Peyer's patch (tissue), 4 donors: ENCODE measurements at regions not wholly inside any gene's neighbourhood (a gene's known extent, or its start where the extent isn't known, plus 50 kb on each side); places are given as distances from the start of the nearest gene placed in this dataset.
A peak's percentile ranks its signal among the peaks of the same experiment; 100 is the strongest.

Experiments
- DNase-seq, 3 donors: peaks; one replicate each; pipeline ENCODE4 v3.0.0-alpha.2; 2017 to 2019
- H3K27ac ChIP-seq, 4 donors: fragments of 200-600 bp; sonication (generic); one replicate each; pipeline ENCODE4 v1.5.1; 2016 to 2019
- H3K27me3 ChIP-seq, 2 donors: fragments of 200-600 bp; sonication (generic); one replicate each; pipeline ENCODE4 v1.5.1; 2019
- H3K36me3 ChIP-seq, 3 donors: fragments of 200-600 bp; sonication (generic); one replicate each; pipeline ENCODE4 v1.5.1; 2016 to 2019
- H3K4me1 ChIP-seq, 4 donors: fragments of 200-600 bp; sonication (generic); one replicate each; pipeline ENCODE4 v1.5.1; 2016 to 2019
- H3K4me3 ChIP-seq, 4 donors: fragments of 200-600 bp; sonication (generic); 1 replicate in 3 of 4; 2 replicates in 1 of 4; pipeline ENCODE4 v1.5.1; 2016 to 2019; ENCODE audit warnings: mild to moderate bottlenecking in 1 of 4
- H3K9me3 ChIP-seq, 4 donors: fragments of 200-600 bp; sonication (generic); one replicate each; pipeline ENCODE4 v1.5.1; 2016 to 2019; ENCODE audit warnings: mild to moderate bottlenecking in 1 of 4
- POLR2A ChIP-seq, 2 donors: fragments of 450-650 bp; IDR thresholded peaks; one replicate each; pipeline ENCODE4 v1.5.1; 2017; ENCODE audit warnings: antibody characterized with exemption in 2 of 2, mild to moderate bottlenecking in 2 of 2, moderate library complexity in 2 of 2
- TF ChIP-seq, protein P1 (sequence below), 6 experiments: fragments of 450-650 bp in 4 of 6; fragments of 200-600 bp in 2 of 6; sonication (generic) in 1 of 6; IDR thresholded peaks; one replicate each; pipeline ENCODE4 v1.5.1; 2017 to 2019; ENCODE audit warnings: antibody characterized with exemption in 6 of 6, mild to moderate bottlenecking in 3 of 6, moderate library complexity in 1 of 6

DNA sequence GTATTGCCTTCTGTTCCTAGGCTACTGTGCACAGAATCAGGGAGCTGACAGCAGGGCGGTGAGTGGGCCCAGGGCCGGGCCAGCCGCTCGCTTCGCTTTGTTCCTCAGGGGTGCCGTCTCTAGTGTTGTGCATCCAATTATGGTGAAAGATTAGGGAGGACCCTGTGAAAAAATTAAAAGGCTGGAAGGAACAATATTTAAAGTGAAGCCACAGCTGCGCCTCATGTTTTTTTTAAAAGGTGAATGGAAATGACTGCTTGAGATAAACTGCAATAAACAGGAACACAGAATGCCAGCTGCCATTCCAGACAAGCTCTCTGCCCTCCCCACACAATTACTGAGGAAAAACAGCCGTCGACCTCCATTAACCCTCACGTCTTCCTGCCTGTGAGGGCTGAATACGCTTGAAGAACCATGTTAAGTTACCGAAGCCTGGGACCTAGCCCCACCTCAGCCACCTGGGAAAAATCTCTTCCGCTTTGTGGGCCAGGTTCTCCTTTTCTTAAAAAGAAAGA lies 132.0 kb upstream of the IL12A start:
- no peak for DNase-seq
- TF ChIP-seq, protein P1, sequence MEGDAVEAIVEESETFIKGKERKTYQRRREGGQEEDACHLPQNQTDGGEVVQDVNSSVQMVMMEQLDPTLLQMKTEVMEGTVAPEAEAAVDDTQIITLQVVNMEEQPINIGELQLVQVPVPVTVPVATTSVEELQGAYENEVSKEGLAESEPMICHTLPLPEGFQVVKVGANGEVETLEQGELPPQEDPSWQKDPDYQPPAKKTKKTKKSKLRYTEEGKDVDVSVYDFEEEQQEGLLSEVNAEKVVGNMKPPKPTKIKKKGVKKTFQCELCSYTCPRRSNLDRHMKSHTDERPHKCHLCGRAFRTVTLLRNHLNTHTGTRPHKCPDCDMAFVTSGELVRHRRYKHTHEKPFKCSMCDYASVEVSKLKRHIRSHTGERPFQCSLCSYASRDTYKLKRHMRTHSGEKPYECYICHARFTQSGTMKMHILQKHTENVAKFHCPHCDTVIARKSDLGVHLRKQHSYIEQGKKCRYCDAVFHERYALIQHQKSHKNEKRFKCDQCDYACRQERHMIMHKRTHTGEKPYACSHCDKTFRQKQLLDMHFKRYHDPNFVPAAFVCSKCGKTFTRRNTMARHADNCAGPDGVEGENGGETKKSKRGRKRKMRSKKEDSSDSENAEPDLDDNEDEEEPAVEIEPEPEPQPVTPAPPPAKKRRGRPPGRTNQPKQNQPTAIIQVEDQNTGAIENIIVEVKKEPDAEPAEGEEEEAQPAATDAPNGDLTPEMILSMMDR (IDR thresholded peaks at IDR 0.05), result no peak
- TF ChIP-seq POLR2A (IDR thresholded peaks at IDR 0.05), result no peak
- H3K9me3 ChIP-seq, result no peaks in the 10 kb centered on the region
- peaks cover 0 to 16% (median 0%) of the 10 kb centered on the region in 4 donors for H3K4me1 ChIP-seq
- H3K36me3 ChIP-seq, result no peaks in the 10 kb centered on the region
- H3K27ac ChIP-seq, result peak overlapping the region in 1 of 4 donors; percentile 34
- no peaks in the 10 kb centered on the region for H3K27me3 ChIP-seq
- H3K4me3 ChIP-seq, result no peak overlapping the region

DNA sequence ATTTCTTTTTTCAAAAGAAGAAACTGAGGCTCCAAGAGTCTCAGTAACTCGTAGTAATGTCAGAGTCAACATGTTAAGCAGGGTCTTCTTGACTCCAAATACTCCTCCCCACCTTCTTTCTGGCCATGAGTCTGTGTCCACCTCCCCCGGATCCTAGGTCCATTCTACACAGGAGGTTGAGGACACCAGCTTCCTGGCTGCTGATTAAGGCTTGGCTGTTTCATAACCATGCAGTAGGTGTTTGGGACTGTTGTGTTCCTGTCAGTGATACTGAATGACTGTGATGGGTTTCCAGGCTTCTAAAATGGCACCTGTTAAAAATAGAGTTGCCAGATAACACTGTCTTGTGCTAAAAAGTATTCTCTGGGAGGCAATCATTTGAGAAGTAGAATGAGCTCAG lies 130.8 kb upstream of the IL12A start:
- no peaks in the 10 kb centered on the region for H3K36me3 ChIP-seq
- H3K27me3 ChIP-seq, result no peaks in the 10 kb centered on the region
- no peaks in the 10 kb centered on the region for H3K9me3 ChIP-seq
- DNase-seq, result no peak
- peaks cover 0 to 7% (median 0%) of the 10 kb centered on the region in 4 donors for H3K4me1 ChIP-seq
- no peak overlapping the region for H3K4me3 ChIP-seq
- H3K27ac ChIP-seq, result no peak overlapping the region
- no peak for TF ChIP-seq POLR2A (IDR thresholded peaks at IDR 0.05)

DNA sequence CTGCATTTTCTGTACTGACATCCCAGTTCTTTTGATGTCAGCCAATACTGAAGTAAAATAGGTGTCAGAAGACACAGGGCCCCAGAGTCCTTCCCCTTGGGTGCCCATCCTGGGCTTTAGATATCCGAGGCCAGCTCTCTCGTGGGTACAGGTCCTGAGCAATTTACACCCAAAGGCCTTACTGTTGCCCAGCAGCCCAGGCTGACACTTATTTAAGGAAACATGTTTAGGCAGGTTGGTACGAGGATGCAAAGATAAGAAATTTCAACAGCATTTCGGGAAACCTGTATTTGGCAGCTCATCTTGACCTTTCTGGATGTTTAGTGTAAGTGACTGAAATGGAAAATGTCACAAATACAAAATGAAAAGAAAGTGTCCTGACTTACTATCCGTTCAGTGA lies 130.0 kb upstream of the IL12A start:
- no peaks in the 10 kb centered on the region for H3K36me3 ChIP-seq
- H3K27ac ChIP-seq, result no peak overlapping the region
- H3K4me1 ChIP-seq, result peaks cover 0 to 4% (median 0%) of the 10 kb centered on the region in 4 donors
- H3K9me3 ChIP-seq, result no peaks in the 10 kb centered on the region
- no peak for DNase-seq
- no peak overlapping the region for H3K4me3 ChIP-seq
- H3K27me3 ChIP-seq, result no peaks in the 10 kb centered on the region
- TF ChIP-seq POLR2A (IDR thresholded peaks at IDR 0.05), result no peak
- TF ChIP-seq, protein P1 (IDR thresholded peaks at IDR 0.05), result no peak

DNA sequence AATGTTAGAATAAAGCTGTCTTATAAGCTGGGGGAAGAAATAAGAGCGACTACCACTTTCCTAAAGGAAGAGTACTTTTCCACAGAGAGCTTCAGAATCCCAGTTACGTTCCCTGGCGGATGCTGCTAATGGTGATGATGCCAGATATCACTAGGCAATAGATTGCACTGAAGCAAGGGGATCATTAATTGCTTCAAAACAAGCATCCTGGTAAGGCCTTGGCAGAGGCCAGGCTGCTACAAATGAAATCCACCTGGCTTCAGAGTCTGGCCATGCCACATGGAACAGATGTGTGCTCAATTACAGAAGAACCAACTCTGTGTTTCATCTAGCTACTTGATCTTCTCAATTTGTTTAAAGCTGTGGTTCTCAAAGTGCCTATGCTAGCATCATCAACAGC lies 129.2 kb upstream of the IL12A start:
- Histone ChIP-seq H3K4me1 (peaks cover 0 to 4% (median 0%) of the 10 kb centered on the region in 4 donors), H3K27ac (no peak overlapping the region), H3K9me3 (no peaks in the 10 kb centered on the region)

DNA sequence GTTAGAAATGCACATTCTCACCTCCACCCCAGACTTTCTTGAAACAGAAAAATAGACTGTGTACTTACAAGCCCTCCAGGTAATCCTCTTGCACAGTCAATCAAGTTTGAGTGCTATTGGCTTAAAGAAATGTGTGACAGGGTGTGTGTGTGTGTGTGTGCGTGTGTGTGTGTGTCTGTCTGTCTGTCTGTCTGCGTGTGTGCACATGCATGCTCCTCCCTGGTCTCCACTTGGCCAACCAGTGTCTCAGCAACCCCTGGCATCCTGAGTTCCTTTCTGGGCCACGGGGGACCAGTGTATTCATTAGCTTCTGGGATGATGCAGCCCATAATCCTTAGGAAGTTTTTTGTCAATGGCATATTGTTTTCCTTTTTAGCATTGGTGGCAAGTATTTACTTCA lies 128.8 kb upstream of the IL12A start:
- Histone ChIP-seq H3K27me3 (no peaks in the 10 kb centered on the region), H3K4me1 (peaks cover 0 to 4% (median 0%) of the 10 kb centered on the region in 4 donors), H3K4me3 (no peak overlapping the region), H3K27ac (no peak overlapping the region), H3K9me3 (no peaks in the 10 kb centered on the region), H3K36me3 (no peaks in the 10 kb centered on the region)
- no peak for TF ChIP-seq POLR2A (IDR thresholded peaks at IDR 0.05)
- TF ChIP-seq, protein P1 (IDR thresholded peaks at IDR 0.05), result no peak
- no peak for DNase-seq

More for the DNA sequence above, 129.2 kb upstream of the IL12A start:
- no peak overlapping the region for H3K4me3 ChIP-seq
- no peak for DNase-seq
- no peaks in the 10 kb centered on the region for H3K36me3 ChIP-seq
- H3K27me3 ChIP-seq, result no peaks in the 10 kb centered on the region
- TF ChIP-seq, protein P1 (IDR thresholded peaks at IDR 0.05), result no peak
- TF ChIP-seq POLR2A (IDR thresholded peaks at IDR 0.05), result no peak

DNA sequence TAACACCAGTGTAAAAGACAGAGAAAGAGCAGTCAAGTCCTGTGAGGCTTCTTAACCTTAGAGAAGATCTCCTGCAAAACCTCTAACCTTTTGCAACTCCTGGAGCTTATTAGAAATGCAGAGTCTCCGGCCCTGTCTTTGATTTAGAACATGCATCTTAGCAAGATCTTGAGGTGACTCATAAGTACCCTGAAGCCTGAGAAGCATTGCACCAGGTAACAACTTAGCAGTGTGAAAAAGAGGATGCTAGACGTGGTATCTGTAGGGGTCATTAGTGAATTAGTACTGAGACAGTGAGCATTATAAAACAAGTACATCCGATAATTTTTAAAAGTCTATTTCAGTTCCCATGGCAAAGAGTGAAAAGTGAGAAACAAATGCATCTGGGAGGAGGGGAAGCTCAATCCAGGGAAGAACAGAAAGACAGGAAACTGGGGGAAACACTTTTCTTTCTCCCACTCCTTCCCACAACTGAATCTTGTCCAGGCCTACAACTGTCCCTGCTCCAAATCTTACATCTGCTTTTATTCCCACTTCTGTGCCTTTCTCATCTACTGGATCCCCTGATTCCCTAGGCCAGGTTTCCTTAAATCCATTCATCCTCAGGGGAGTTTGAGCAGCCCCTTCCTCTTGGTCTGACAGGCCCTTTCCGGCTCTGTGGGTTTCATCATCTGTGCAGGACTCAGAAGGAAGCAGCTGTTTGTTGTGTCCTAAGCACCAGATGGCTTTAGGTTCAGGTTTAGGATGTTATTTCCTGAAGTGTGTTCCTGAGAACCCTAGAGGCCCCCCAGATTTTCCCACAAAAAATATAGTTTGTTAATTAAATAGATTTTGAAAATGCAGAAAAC lies 128.1 kb upstream of the IL12A start:
- DNase-seq, result no peak
- TF ChIP-seq, protein P1 (IDR thresholded peaks at IDR 0.05), result no peak
- TF ChIP-seq POLR2A (IDR thresholded peaks at IDR 0.05), result no peak
- Histone ChIP-seq H3K4me3 (no peak overlapping the region), H3K4me1 (peaks cover 0 to 4% (median 0%) of the 10 kb centered on the region in 4 donors), H3K9me3 (no peaks in the 10 kb centered on the region), H3K36me3 (no peaks in the 10 kb centered on the region), H3K27me3 (no peaks in the 10 kb centered on the region), H3K27ac (peak overlapping the region in 1 of 4 donors; percentile 11)
